ENCODE measurements at regions not wholly inside any gene's neighbourhood (a gene's known extent, or its start where the extent isn't known, plus 50 kb on each side); places are given as distances from the start of the nearest gene placed in this dataset.
"Not testable (repeated sequence)": the region's sequence is repeated elsewhere in the genome, so short reads cannot be mapped to it uniquely, and the experiment has no call there.

GRCh38 chr4:111113591-111113990 lies 490.7 kb upstream of the PITX2 start:
- no peaks in the 10 kb centered on the region for H3K27me3 ChIP-seq (ENCODE audit: control insufficient read depth, insufficient read depth, low read length)
- no peak overlapping the region for H3K27ac ChIP-seq (ENCODE audit: low read length)
- H3K4me3 ChIP-seq (ENCODE audit: low read length), result no peak overlapping the region
- no peaks in the 10 kb centered on the region for H3K4me1 ChIP-seq (ENCODE audit: control insufficient read depth, low read depth, low read length)
- no peak overlapping the region for H3K9ac ChIP-seq (ENCODE audit: low read length)
- no peaks in the 10 kb centered on the region for H3K36me3 ChIP-seq (ENCODE audit: control insufficient read depth, low read depth, low read length)
- H3K9me3 ChIP-seq (ENCODE audit: control insufficient read depth, low read depth, low read length), result no peaks in the 10 kb centered on the region

- no peaks in the 10 kb centered on the region for H3K4me1 ChIP-seq (ENCODE audit: control insufficient read depth, low read depth, low read length)
- H3K36me3 ChIP-seq (ENCODE audit: control insufficient read depth, low read depth, low read length), result no peaks in the 10 kb centered on the region
- no peak overlapping the region for H3K27ac ChIP-seq (ENCODE audit: low read length)
Observed at GRCh38 chr4:111115881-111116280, 493.0 kb upstream of the PITX2 start.

GRCh38 chr4:111120191-111120590 lies 497.3 kb upstream of the PITX2 start:
- no peaks in the 10 kb centered on the region for H3K9me3 ChIP-seq (ENCODE audit: control insufficient read depth, low read depth, low read length)
- H3K27ac ChIP-seq (ENCODE audit: low read length), result no peak overlapping the region
- no peaks in the 10 kb centered on the region for H3K27me3 ChIP-seq (ENCODE audit: control insufficient read depth, insufficient read depth, low read length)
- H3K4me1 ChIP-seq (ENCODE audit: control insufficient read depth, low read depth, low read length), result no peaks in the 10 kb centered on the region
- H3K36me3 ChIP-seq (ENCODE audit: control insufficient read depth, low read depth, low read length), result no peaks in the 10 kb centered on the region
- no peak overlapping the region for H3K9ac ChIP-seq (ENCODE audit: low read length)
- no peak overlapping the region for H3K4me3 ChIP-seq (ENCODE audit: low read length)

More at GRCh38 chr4:111115881-111116280, 493.0 kb upstream of the PITX2 start:
- Histone ChIP-seq H3K9me3 (ENCODE audit: control insufficient read depth, low read depth, low read length) (no peaks in the 10 kb centered on the region), H3K9ac (ENCODE audit: low read length) (no peak overlapping the region), H3K4me3 (ENCODE audit: low read length) (no peak overlapping the region), H3K27me3 (ENCODE audit: control insufficient read depth, insufficient read depth, low read length) (no peaks in the 10 kb centered on the region)

GRCh38 chr4:111126340-111126739 lies 503.5 kb upstream of the PITX2 start:
- Histone ChIP-seq H3K9me3 (ENCODE audit: control insufficient read depth, low read depth, low read length) (no peaks in the 10 kb centered on the region), H3K27me3 (ENCODE audit: control insufficient read depth, insufficient read depth, low read length) (no peaks in the 10 kb centered on the region), H3K27ac (ENCODE audit: low read length) (no peak overlapping the region)

GRCh38 chr4:111127841-111128240 lies 505.0 kb upstream of the PITX2 start:
- no peak overlapping the region for H3K9ac ChIP-seq (ENCODE audit: low read length)
- H3K27ac ChIP-seq (ENCODE audit: low read length), result no peak overlapping the region
- no peaks in the 10 kb centered on the region for H3K9me3 ChIP-seq (ENCODE audit: control insufficient read depth, low read depth, low read length)
- H3K27me3 ChIP-seq (ENCODE audit: control insufficient read depth, insufficient read depth, low read length), result no peaks in the 10 kb centered on the region
- H3K36me3 ChIP-seq (ENCODE audit: control insufficient read depth, low read depth, low read length), result no peaks in the 10 kb centered on the region
- no peak overlapping the region for H3K4me3 ChIP-seq (ENCODE audit: low read length)
- no peaks in the 10 kb centered on the region for H3K4me1 ChIP-seq (ENCODE audit: control insufficient read depth, low read depth, low read length)

More at GRCh38 chr4:111126340-111126739, 503.5 kb upstream of the PITX2 start:
- Histone ChIP-seq H3K4me3 (ENCODE audit: low read length) (no peak overlapping the region), H3K36me3 (ENCODE audit: control insufficient read depth, low read depth, low read length) (no peaks in the 10 kb centered on the region), H3K4me1 (ENCODE audit: control insufficient read depth, low read depth, low read length) (no peaks in the 10 kb centered on the region), H3K9ac (ENCODE audit: low read length) (no peak overlapping the region)

- H3K27me3 ChIP-seq (ENCODE audit: control insufficient read depth, insufficient read depth, low read length), result no peaks in the 10 kb centered on the region
- H3K4me1 ChIP-seq (ENCODE audit: control insufficient read depth, low read depth, low read length), result no peaks in the 10 kb centered on the region
- H3K4me3 ChIP-seq (ENCODE audit: low read length), result no peak overlapping the region
- no peaks in the 10 kb centered on the region for H3K9me3 ChIP-seq (ENCODE audit: control insufficient read depth, low read depth, low read length)
- H3K36me3 ChIP-seq (ENCODE audit: control insufficient read depth, low read depth, low read length), result no peaks in the 10 kb centered on the region
- no peak overlapping the region for H3K9ac ChIP-seq (ENCODE audit: low read length)
- H3K27ac ChIP-seq (ENCODE audit: low read length), result no peak overlapping the region
Observed at GRCh38 chr4:111128327-111128726, 505.4 kb upstream of the PITX2 start.

GRCh38 chr4:111136438-111136837 lies 513.6 kb upstream of the PITX2 start:
- H3K4me1 ChIP-seq (ENCODE audit: control insufficient read depth, low read depth, low read length), result no peaks in the 10 kb centered on the region
- H3K36me3 ChIP-seq (ENCODE audit: control insufficient read depth, low read depth, low read length), result no peaks in the 10 kb centered on the region
- H3K27ac ChIP-seq (ENCODE audit: low read length), result no peak overlapping the region
- H3K9me3 ChIP-seq (ENCODE audit: control insufficient read depth, low read depth, low read length), result no peaks in the 10 kb centered on the region
- H3K4me3 ChIP-seq (ENCODE audit: low read length), result no peak overlapping the region
- H3K9ac ChIP-seq (ENCODE audit: low read length), result no peak overlapping the region
- no peaks in the 10 kb centered on the region for H3K27me3 ChIP-seq (ENCODE audit: control insufficient read depth, insufficient read depth, low read length)

GRCh38 chr4:111136967-111137366 lies 514.1 kb upstream of the PITX2 start:
- H3K4me3 ChIP-seq (ENCODE audit: low read length), result no peak overlapping the region
- no peak overlapping the region for H3K9ac ChIP-seq (ENCODE audit: low read length)
- no peak overlapping the region for H3K27ac ChIP-seq (ENCODE audit: low read length)
- no peaks in the 10 kb centered on the region for H3K36me3 ChIP-seq (ENCODE audit: control insufficient read depth, low read depth, low read length)
- no peaks in the 10 kb centered on the region for H3K9me3 ChIP-seq (ENCODE audit: control insufficient read depth, low read depth, low read length)
- H3K27me3 ChIP-seq (ENCODE audit: control insufficient read depth, insufficient read depth, low read length), result no peaks in the 10 kb centered on the region
- H3K4me1 ChIP-seq (ENCODE audit: control insufficient read depth, low read depth, low read length), result no peaks in the 10 kb centered on the region

- no peak overlapping the region for H3K4me3 ChIP-seq (ENCODE audit: low read length)
- no peak overlapping the region for H3K27ac ChIP-seq (ENCODE audit: low read length)
- H3K36me3 ChIP-seq (ENCODE audit: control insufficient read depth, low read depth, low read length), result no peaks in the 10 kb centered on the region
- no peaks in the 10 kb centered on the region for H3K4me1 ChIP-seq (ENCODE audit: control insufficient read depth, low read depth, low read length)
- H3K9ac ChIP-seq (ENCODE audit: low read length), result no peak overlapping the region
- no peaks in the 10 kb centered on the region for H3K27me3 ChIP-seq (ENCODE audit: control insufficient read depth, insufficient read depth, low read length)
- H3K9me3 ChIP-seq (ENCODE audit: control insufficient read depth, low read depth, low read length), result no peaks in the 10 kb centered on the region
Observed at GRCh38 chr4:111143510-111143909, 520.6 kb upstream of the PITX2 start.

- Histone ChIP-seq H3K27me3 (ENCODE audit: control insufficient read depth, insufficient read depth, low read length) (no peaks in the 10 kb centered on the region), H3K36me3 (ENCODE audit: control insufficient read depth, low read depth, low read length) (no peaks in the 10 kb centered on the region), H3K27ac (ENCODE audit: low read length) (no peak overlapping the region), H3K4me1 (ENCODE audit: control insufficient read depth, low read depth, low read length) (no peaks in the 10 kb centered on the region), H3K4me3 (ENCODE audit: low read length) (no peak overlapping the region), H3K9me3 (ENCODE audit: control insufficient read depth, low read depth, low read length) (no peaks in the 10 kb centered on the region), H3K9ac (ENCODE audit: low read length) (no peak overlapping the region)
Observed at GRCh38 chr4:111154934-111155333, 532.1 kb upstream of the PITX2 start.

GRCh38 chr4:111164556-111164955 lies 541.7 kb upstream of the PITX2 start:
- H3K9ac ChIP-seq (ENCODE audit: low read length); H3K27ac ChIP-seq (ENCODE audit: low read length); H3K9me3 ChIP-seq (ENCODE audit: control insufficient read depth, low read depth, low read length); H3K4me1 ChIP-seq (ENCODE audit: control insufficient read depth, low read depth, low read length); H3K27me3 ChIP-seq (ENCODE audit: control insufficient read depth, insufficient read depth, low read length); H3K36me3 ChIP-seq (ENCODE audit: control insufficient read depth, low read depth, low read length); H3K4me3 ChIP-seq (ENCODE audit: low read length): not testable (repeated sequence)

GRCh38 chr4:111174331-111174730 lies 551.5 kb upstream of the PITX2 start:
- Histone ChIP-seq H3K27ac (ENCODE audit: low read length) (no peak overlapping the region), H3K4me1 (ENCODE audit: control insufficient read depth, low read depth, low read length) (no peaks in the 10 kb centered on the region), H3K9me3 (ENCODE audit: control insufficient read depth, low read depth, low read length) (no peaks in the 10 kb centered on the region), H3K4me3 (ENCODE audit: low read length) (no peak overlapping the region), H3K9ac (ENCODE audit: low read length) (no peak overlapping the region), H3K27me3 (ENCODE audit: control insufficient read depth, insufficient read depth, low read length) (no peaks in the 10 kb centered on the region), H3K36me3 (ENCODE audit: control insufficient read depth, low read depth, low read length) (no peaks in the 10 kb centered on the region)
